GM23338 (cell line): ENCODE measurements at regions not wholly inside any gene's neighbourhood (a gene's known extent, or its start where the extent isn't known, plus 50 kb on each side); places are given as distances from the start of the nearest gene placed in this dataset.

Source experiments
- EZH2phosphoT487 ChIP-seq: fragments of 200-600 bp; sonication (generic); IDR thresholded peaks from one replicate; pipeline ENCODE4 v1.8.1; 2018; ENCODE audit warnings: antibody characterized with exemption; ENCODE audit not compliant: unreplicated experiment
- TF ChIP-seq, protein P1 (sequence below): IDR thresholded peaks from one replicate; pipeline ENCODE4 v1.6.1; 2018; ENCODE audit warnings: antibody characterized with exemption; ENCODE audit not compliant: unreplicated experiment
- TF ChIP-seq, protein P2 (sequence below), 2 experiments: fragments of 200-600 bp in 1 of 2; sonication (generic) in 1 of 2; conservative IDR thresholded peaks; 2 replicates each; pipeline versions ENCODE4 v1.5.1 to v1.6.1; 2016 to 2017; ENCODE audit warnings: antibody characterized with exemption in 2 of 2, low read depth in 2 of 2, mild to moderate bottlenecking in 2 of 2, moderate library complexity in 1 of 2

GRCh38 chr2:150020937-150021673 lies 433.5 kb upstream of the MMADHC start:
- TF ChIP-seq, protein P1, sequence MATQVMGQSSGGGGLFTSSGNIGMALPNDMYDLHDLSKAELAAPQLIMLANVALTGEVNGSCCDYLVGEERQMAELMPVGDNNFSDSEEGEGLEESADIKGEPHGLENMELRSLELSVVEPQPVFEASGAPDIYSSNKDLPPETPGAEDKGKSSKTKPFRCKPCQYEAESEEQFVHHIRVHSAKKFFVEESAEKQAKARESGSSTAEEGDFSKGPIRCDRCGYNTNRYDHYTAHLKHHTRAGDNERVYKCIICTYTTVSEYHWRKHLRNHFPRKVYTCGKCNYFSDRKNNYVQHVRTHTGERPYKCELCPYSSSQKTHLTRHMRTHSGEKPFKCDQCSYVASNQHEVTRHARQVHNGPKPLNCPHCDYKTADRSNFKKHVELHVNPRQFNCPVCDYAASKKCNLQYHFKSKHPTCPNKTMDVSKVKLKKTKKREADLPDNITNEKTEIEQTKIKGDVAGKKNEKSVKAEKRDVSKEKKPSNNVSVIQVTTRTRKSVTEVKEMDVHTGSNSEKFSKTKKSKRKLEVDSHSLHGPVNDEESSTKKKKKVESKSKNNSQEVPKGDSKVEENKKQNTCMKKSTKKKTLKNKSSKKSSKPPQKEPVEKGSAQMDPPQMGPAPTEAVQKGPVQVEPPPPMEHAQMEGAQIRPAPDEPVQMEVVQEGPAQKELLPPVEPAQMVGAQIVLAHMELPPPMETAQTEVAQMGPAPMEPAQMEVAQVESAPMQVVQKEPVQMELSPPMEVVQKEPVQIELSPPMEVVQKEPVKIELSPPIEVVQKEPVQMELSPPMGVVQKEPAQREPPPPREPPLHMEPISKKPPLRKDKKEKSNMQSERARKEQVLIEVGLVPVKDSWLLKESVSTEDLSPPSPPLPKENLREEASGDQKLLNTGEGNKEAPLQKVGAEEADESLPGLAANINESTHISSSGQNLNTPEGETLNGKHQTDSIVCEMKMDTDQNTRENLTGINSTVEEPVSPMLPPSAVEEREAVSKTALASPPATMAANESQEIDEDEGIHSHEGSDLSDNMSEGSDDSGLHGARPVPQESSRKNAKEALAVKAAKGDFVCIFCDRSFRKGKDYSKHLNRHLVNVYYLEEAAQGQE: no peak
- TF ChIP-seq, protein P2, sequence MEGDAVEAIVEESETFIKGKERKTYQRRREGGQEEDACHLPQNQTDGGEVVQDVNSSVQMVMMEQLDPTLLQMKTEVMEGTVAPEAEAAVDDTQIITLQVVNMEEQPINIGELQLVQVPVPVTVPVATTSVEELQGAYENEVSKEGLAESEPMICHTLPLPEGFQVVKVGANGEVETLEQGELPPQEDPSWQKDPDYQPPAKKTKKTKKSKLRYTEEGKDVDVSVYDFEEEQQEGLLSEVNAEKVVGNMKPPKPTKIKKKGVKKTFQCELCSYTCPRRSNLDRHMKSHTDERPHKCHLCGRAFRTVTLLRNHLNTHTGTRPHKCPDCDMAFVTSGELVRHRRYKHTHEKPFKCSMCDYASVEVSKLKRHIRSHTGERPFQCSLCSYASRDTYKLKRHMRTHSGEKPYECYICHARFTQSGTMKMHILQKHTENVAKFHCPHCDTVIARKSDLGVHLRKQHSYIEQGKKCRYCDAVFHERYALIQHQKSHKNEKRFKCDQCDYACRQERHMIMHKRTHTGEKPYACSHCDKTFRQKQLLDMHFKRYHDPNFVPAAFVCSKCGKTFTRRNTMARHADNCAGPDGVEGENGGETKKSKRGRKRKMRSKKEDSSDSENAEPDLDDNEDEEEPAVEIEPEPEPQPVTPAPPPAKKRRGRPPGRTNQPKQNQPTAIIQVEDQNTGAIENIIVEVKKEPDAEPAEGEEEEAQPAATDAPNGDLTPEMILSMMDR (conservative IDR thresholded peaks at IDR 0.05; ENCODE audit: low read depth in 2 of 2): no peak
- no peak for TF ChIP-seq EZH2phosphoT487
